ENCODE measurements at regions not wholly inside any gene's neighbourhood (a gene's known extent, or its start where the extent isn't known, plus 50 kb on each side); places are given as distances from the start of the nearest gene placed in this dataset.

- Histone ChIP-seq H3K36me3 (ENCODE audit: insufficient read depth, low read length) (no peaks in the 10 kb centered on the region), H3K4me3 (ENCODE audit: low read depth, low read length, poor library complexity, severe bottlenecking) (no peak overlapping the region), H3K79me2 (ENCODE audit: insufficient read depth, low read length) (no peaks in the 10 kb centered on the region), H3K4me2 (ENCODE audit: low read length) (no peak overlapping the region), H2AFZ (ENCODE audit: low read length) (no peak overlapping the region), H3K4me1 (ENCODE audit: insufficient read depth, low read length, severe bottlenecking) (peaks cover 9% of the 10 kb centered on the region), H3K27ac (ENCODE audit: low read depth, low read length, poor library complexity, severe bottlenecking) (no peak overlapping the region), H3K27me3 (ENCODE audit: insufficient read depth, low read length) (no peaks in the 10 kb centered on the region), H3K9ac (ENCODE audit: low read length) (no peak overlapping the region), H3K9me3 (ENCODE audit: low read length) (no peaks in the 10 kb centered on the region), H3F3A (ENCODE audit: insufficient read depth, low read length) (no peaks in the 10 kb centered on the region), H3K9me2 (ENCODE audit: low read depth, low read length) (no peaks in the 10 kb centered on the region), H4K20me1 (ENCODE audit: insufficient read depth, low read length) (no peaks in the 10 kb centered on the region)
- TF ChIP-seq EZH2 (IDR thresholded peaks at IDR 0.05; ENCODE audit: borderline replicate concordance, low read length) (no peak), CTCF (IDR thresholded peaks at IDR 0.05; ENCODE audit: low read length) (no peak)
Measured at GRCh38 chr10:60728056-60728455, 50.2 kb upstream of the CDK1 start.

GRCh38 chr10:60726257-60726656 is 52.0 kb upstream of the CDK1 start:
- Histone ChIP-seq H3K4me2 (ENCODE audit: low read length) (no peak overlapping the region), H3K9ac (ENCODE audit: low read length) (no peak overlapping the region)

GRCh38 chr10:60722623-60723022 is 55.7 kb upstream of the CDK1 start:
- no peaks in the 10 kb centered on the region for H3K9me2 ChIP-seq (ENCODE audit: low read depth, low read length)
- no peak overlapping the region for H2AFZ ChIP-seq (ENCODE audit: low read length)
- H4K20me1 ChIP-seq (ENCODE audit: insufficient read depth, low read length), result no peaks in the 10 kb centered on the region
- TF ChIP-seq EZH2 (IDR thresholded peaks at IDR 0.05; ENCODE audit: borderline replicate concordance, low read length) (no peak), CTCF (IDR thresholded peaks at IDR 0.05; ENCODE audit: low read length) (no peak)
- no peaks in the 10 kb centered on the region for H3F3A ChIP-seq (ENCODE audit: insufficient read depth, low read length)
- no peak overlapping the region for H3K27ac ChIP-seq (ENCODE audit: low read depth, low read length, poor library complexity, severe bottlenecking)
- H3K27me3 ChIP-seq (ENCODE audit: insufficient read depth, low read length), result no peaks in the 10 kb centered on the region
- no peaks in the 10 kb centered on the region for H3K36me3 ChIP-seq (ENCODE audit: insufficient read depth, low read length)
- no peaks in the 10 kb centered on the region for H3K79me2 ChIP-seq (ENCODE audit: insufficient read depth, low read length)
- no peak overlapping the region for H3K4me3 ChIP-seq (ENCODE audit: low read depth, low read length, poor library complexity, severe bottlenecking)
- no peaks in the 10 kb centered on the region for H3K4me1 ChIP-seq (ENCODE audit: insufficient read depth, low read length, severe bottlenecking)
- H3K4me2 ChIP-seq (ENCODE audit: low read length), result no peak overlapping the region
- H3K9me3 ChIP-seq (ENCODE audit: low read length), result no peaks in the 10 kb centered on the region
- H3K9ac ChIP-seq (ENCODE audit: low read length), result no peak overlapping the region

More at GRCh38 chr10:60726257-60726656, 52.0 kb upstream of the CDK1 start:
- Histone ChIP-seq H3K9me3 (ENCODE audit: low read length) (no peaks in the 10 kb centered on the region), H4K20me1 (ENCODE audit: insufficient read depth, low read length) (no peaks in the 10 kb centered on the region), H2AFZ (ENCODE audit: low read length) (no peak overlapping the region), H3F3A (ENCODE audit: insufficient read depth, low read length) (no peaks in the 10 kb centered on the region), H3K27ac (ENCODE audit: low read depth, low read length, poor library complexity, severe bottlenecking) (no peak overlapping the region), H3K4me3 (ENCODE audit: low read depth, low read length, poor library complexity, severe bottlenecking) (no peak overlapping the region), H3K36me3 (ENCODE audit: insufficient read depth, low read length) (no peaks in the 10 kb centered on the region), H3K9me2 (ENCODE audit: low read depth, low read length) (no peaks in the 10 kb centered on the region), H3K27me3 (ENCODE audit: insufficient read depth, low read length) (no peaks in the 10 kb centered on the region), H3K4me1 (ENCODE audit: insufficient read depth, low read length, severe bottlenecking) (no peaks in the 10 kb centered on the region), H3K79me2 (ENCODE audit: insufficient read depth, low read length) (no peaks in the 10 kb centered on the region)
- no peak for TF ChIP-seq EZH2 (IDR thresholded peaks at IDR 0.05; ENCODE audit: borderline replicate concordance, low read length)
- no peak for TF ChIP-seq CTCF (IDR thresholded peaks at IDR 0.05; ENCODE audit: low read length)
